Endothelial cell of umbilical vein (primary cell): ENCODE measurements at regions not wholly inside any gene's neighbourhood (a gene's known extent, or its start where the extent isn't known, plus 50 kb on each side); places are given as distances from the start of the nearest gene placed in this dataset.

ENCODE experiments used
- BruUV-seq: library from RNA; stranded (reverse); fragments of 400-500 nt; replicated peaks from 2 replicates; lab custom pipeline; 2021; lab: Mats Ljungman, UMichigan
- CTCF ChIA-PET: fragments of 300-600, 350-600 bp; sonication (Branson Sonifier 250); formaldehyde crosslinking; loops from one replicate; lab custom pipeline; 2021; ENCODE audit warnings: antibody characterized with exemption, inconsistent platforms; lab: Charles Lee
- POLR2A ChIA-PET: fragments of 300-600, 350-600 bp; sonication (Branson Sonifier 250); formaldehyde crosslinking; loops from one replicate; lab custom pipeline; 2021; ENCODE audit warnings: antibody characterized with exemption, inconsistent platforms; lab: Charles Lee
- DNase-seq: peaks from one replicate; pipeline ENCODE4 v3.0.0-alpha.2; 2011; ENCODE audit warnings: low read depth, low spot score
- FAIRE-seq: peaks from 2 replicates; lab custom pipeline; 2011; peaks lifted over from hg19 to GRCh38; lab: Jason Lieb, UNC
- H2AFZ ChIP-seq: 2 replicates; pipeline ENCODE4 v1.6.0; 2012; ENCODE audit warnings: low read depth, low read length, control low read depth, inconsistent platforms
- H3K27ac ChIP-seq: 2 replicates; pipeline ENCODE4 v1.5.1; 2011; ENCODE audit warnings: low read depth, mild to moderate bottlenecking, control low read depth, low read length, moderate library complexity; ENCODE audit not compliant: insufficient read depth
- H3K27me3 ChIP-seq, 2 experiments: 2 replicates each; pipeline versions ENCODE4 v1.6.0 to v1.6.1; 2011; ENCODE audit warnings: low read length in 2 of 2, mixed read lengths in 1 of 2; ENCODE audit not compliant: control insufficient read depth in 2 of 2, insufficient read depth in 2 of 2
- H3K36me3 ChIP-seq, 2 experiments: 2 replicates in 1 of 2; 3 replicates in 1 of 2; pipeline ENCODE4 v1.5.1; 2011; ENCODE audit warnings: low read length in 2 of 2, mild to moderate bottlenecking in 1 of 2, moderate library complexity in 1 of 2; ENCODE audit not compliant: control insufficient read depth in 2 of 2, insufficient read depth in 2 of 2; ENCODE audit errors: extremely low read depth in 1 of 2
- H3K4me1 ChIP-seq: 3 replicates; pipeline ENCODE4 v1.5.1; 2011; ENCODE audit warnings: mild to moderate bottlenecking, low read length; ENCODE audit not compliant: control insufficient read depth, insufficient read depth; ENCODE audit errors: extremely low read depth
- H3K4me2 ChIP-seq: 2 replicates; pipeline ENCODE4 v1.6.1; 2011; ENCODE audit warnings: low read length, control low read depth, mixed read lengths; ENCODE audit not compliant: insufficient read depth
- H3K4me3 ChIP-seq, 3 experiments: fragments of 200-600 bp in 1 of 3; sonication (generic), shearing (Covaris generic) in 1 of 3; replicated peaks in 1 of 3; 2 replicates each; pipeline ENCODE4 v1.5.1; 2011 to 2016; ENCODE audit warnings: control low read depth in 3 of 3, low read length in 3 of 3, mild to moderate bottlenecking in 2 of 3, inconsistent platforms in 1 of 3, low read depth in 1 of 3, moderate library complexity in 1 of 3; ENCODE audit not compliant: insufficient read depth in 1 of 3
- H3K79me2 ChIP-seq: 2 replicates; pipeline ENCODE4 v1.6.0; 2012; ENCODE audit warnings: low read length, inconsistent platforms; ENCODE audit not compliant: control insufficient read depth, insufficient read depth
- H3K9ac ChIP-seq: replicated peaks from 2 replicates; pipeline ENCODE3; 2011; ENCODE audit warnings: low read length, control low read depth; ENCODE audit not compliant: insufficient read depth; ENCODE audit errors: extremely low read depth
- H3K9me1 ChIP-seq: replicated peaks from 3 replicates; pipeline ENCODE4 v1.6.0; 2011; ENCODE audit warnings: mild to moderate bottlenecking, low read length; ENCODE audit not compliant: control insufficient read depth, insufficient read depth; ENCODE audit errors: extremely low read depth
- H3K9me3 ChIP-seq: replicated peaks from 2 replicates; pipeline ENCODE4 v1.5.1; 2012; ENCODE audit warnings: low read length, inconsistent platforms; ENCODE audit not compliant: control insufficient read depth, insufficient read depth
- H4K20me1 ChIP-seq: replicated peaks from 2 replicates; pipeline ENCODE3; 2011; ENCODE audit warnings: mild to moderate bottlenecking, low read length; ENCODE audit not compliant: control insufficient read depth, insufficient read depth; ENCODE audit errors: extremely low read depth
- EZH2 ChIP-seq: IDR thresholded peaks from 2 replicates; pipeline ENCODE4 v1.6.1; 2012; ENCODE audit warnings: borderline replicate concordance, low read depth, mild to moderate bottlenecking, moderate library complexity, low read length, inconsistent platforms; ENCODE audit not compliant: severe bottlenecking
- FOS ChIP-seq: IDR thresholded peaks from 2 replicates; pipeline ENCODE4 v1.6.1; 2011; ENCODE audit warnings: mild to moderate bottlenecking, low read length, moderate library complexity, borderline replicate concordance; ENCODE audit not compliant: insufficient read depth
- GATA2 ChIP-seq: IDR thresholded peaks from 2 replicates; pipeline ENCODE4 v1.7.0; 2011; ENCODE audit warnings: low read depth, mild to moderate bottlenecking, moderate library complexity, mixed read lengths, low read length; ENCODE audit not compliant: insufficient read length, insufficient read depth
- JUN ChIP-seq: IDR thresholded peaks from 2 replicates; pipeline ENCODE4 v1.6.1; 2011; ENCODE audit warnings: borderline replicate concordance, low read depth; ENCODE audit not compliant: insufficient read length, insufficient read depth
- MYC ChIP-seq: IDR thresholded peaks from one replicate; pipeline ENCODE4 v1.6.1; 2011; ENCODE audit warnings: mild to moderate bottlenecking, low read depth, low read length
- POLR2A ChIP-seq: IDR thresholded peaks from 2 replicates; pipeline ENCODE4 v1.6.1; 2012; ENCODE audit warnings: low read depth, mild to moderate bottlenecking, control low read depth, low read length
- POLR2AphosphoS5 ChIP-seq: IDR thresholded peaks from 2 replicates; pipeline ENCODE4 v1.6.1; 2012; ENCODE audit warnings: low read depth, mild to moderate bottlenecking, control low read depth, low read length, moderate library complexity; ENCODE audit not compliant: insufficient read depth
- dilution Hi-C: fragments of 300-500 bp; cut with MboI; formaldehyde crosslinking; loops from one replicate; pipeline ENCODE4 v1.15.0; 2019; ENCODE audit warnings: low sequenced_read_pairs; ENCODE audit not compliant: extremely low pct_ligation_motif_present
- intact Hi-C: fragments of 100-400 bp; cut with micrococcal nuclease; formaldehyde crosslinking; loops from one replicate; pipeline ENCODE4 v1.10.0; 2022
- TF ChIP-seq, protein P1 (sequence below), 2 donors: IDR thresholded peaks; 1 replicate in 1 of 2; 2 replicates in 1 of 2; pipeline ENCODE4 v1.5.1; 2011; ENCODE audit warnings: low read length in 2 of 2, mild to moderate bottlenecking in 2 of 2, moderate library complexity in 2 of 2, control low read depth in 1 of 2, inconsistent platforms in 1 of 2, low read depth in 1 of 2; ENCODE audit not compliant: insufficient read depth in 1 of 2; ENCODE audit errors: extremely low read depth in 1 of 2
- TF ChIP-seq, protein P2 (sequence below): IDR thresholded peaks from 2 replicates; pipeline ENCODE4 v1.6.1; 2011; ENCODE audit not compliant: insufficient read depth, insufficient read length

GRCh38 chr20:20783450-20783849 lies 71.0 kb upstream of the RALGAPA2 start:
- BruUV-seq = no TSS peak
- dilution Hi-C loops = no loop called here
- no peak overlapping the region for H3K4me2 ChIP-seq
- ChIA-PET POLR2A (no interaction called here), CTCF (interaction anchor here (0.8 to 1.9 kb wide), 6 partner anchors 10 to 56 kb away, joined by 3 to 4 read pairs (median 3); no protein-coding TSS in a partner anchor)
- no peaks in the 10 kb centered on the region for H3K4me1 ChIP-seq
- intact Hi-C loops = no loop called here
- no peak for DNase-seq
- H3K36me3 ChIP-seq = no peaks in the 10 kb centered on the region
- H2AFZ ChIP-seq = no peak overlapping the region
- no peaks in the 10 kb centered on the region for H3K79me2 ChIP-seq
- H3K4me3 ChIP-seq = no peak overlapping the region
- no peaks in the 10 kb centered on the region for H4K20me1 ChIP-seq
- TF ChIP-seq MYC (no peak), FOS (no peak), POLR2AphosphoS5 (no peak), JUN (no peak), GATA2 (no peak), EZH2 (no peak), POLR2A (no peak)
- TF ChIP-seq, protein P1, sequence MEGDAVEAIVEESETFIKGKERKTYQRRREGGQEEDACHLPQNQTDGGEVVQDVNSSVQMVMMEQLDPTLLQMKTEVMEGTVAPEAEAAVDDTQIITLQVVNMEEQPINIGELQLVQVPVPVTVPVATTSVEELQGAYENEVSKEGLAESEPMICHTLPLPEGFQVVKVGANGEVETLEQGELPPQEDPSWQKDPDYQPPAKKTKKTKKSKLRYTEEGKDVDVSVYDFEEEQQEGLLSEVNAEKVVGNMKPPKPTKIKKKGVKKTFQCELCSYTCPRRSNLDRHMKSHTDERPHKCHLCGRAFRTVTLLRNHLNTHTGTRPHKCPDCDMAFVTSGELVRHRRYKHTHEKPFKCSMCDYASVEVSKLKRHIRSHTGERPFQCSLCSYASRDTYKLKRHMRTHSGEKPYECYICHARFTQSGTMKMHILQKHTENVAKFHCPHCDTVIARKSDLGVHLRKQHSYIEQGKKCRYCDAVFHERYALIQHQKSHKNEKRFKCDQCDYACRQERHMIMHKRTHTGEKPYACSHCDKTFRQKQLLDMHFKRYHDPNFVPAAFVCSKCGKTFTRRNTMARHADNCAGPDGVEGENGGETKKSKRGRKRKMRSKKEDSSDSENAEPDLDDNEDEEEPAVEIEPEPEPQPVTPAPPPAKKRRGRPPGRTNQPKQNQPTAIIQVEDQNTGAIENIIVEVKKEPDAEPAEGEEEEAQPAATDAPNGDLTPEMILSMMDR (IDR thresholded peaks at IDR 0.05; ENCODE audit: extremely low read depth in 1 of 2, insufficient read depth in 1 of 2, low read depth in 1 of 2, low read length in 2 of 2) = no peak
- TF ChIP-seq, protein P2, sequence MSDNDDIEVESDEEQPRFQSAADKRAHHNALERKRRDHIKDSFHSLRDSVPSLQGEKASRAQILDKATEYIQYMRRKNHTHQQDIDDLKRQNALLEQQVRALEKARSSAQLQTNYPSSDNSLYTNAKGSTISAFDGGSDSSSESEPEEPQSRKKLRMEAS = no peak
- no peaks in the 10 kb centered on the region for H3K9me1 ChIP-seq
- H3K27ac ChIP-seq = no peak overlapping the region
- H3K27me3 ChIP-seq = peaks cover 2 to 3% of the 10 kb centered on the region in 2 experiments
- H3K9ac ChIP-seq = no peak overlapping the region
- no peaks in the 10 kb centered on the region for H3K9me3 ChIP-seq
- peak; percentile 26 for FAIRE-seq
